ENCODE measurements at regions not wholly inside any gene's neighbourhood (a gene's known extent, or its start where the extent isn't known, plus 50 kb on each side); places are given as distances from the start of the nearest gene placed in this dataset.

- TF ChIP-seq, protein P1, sequence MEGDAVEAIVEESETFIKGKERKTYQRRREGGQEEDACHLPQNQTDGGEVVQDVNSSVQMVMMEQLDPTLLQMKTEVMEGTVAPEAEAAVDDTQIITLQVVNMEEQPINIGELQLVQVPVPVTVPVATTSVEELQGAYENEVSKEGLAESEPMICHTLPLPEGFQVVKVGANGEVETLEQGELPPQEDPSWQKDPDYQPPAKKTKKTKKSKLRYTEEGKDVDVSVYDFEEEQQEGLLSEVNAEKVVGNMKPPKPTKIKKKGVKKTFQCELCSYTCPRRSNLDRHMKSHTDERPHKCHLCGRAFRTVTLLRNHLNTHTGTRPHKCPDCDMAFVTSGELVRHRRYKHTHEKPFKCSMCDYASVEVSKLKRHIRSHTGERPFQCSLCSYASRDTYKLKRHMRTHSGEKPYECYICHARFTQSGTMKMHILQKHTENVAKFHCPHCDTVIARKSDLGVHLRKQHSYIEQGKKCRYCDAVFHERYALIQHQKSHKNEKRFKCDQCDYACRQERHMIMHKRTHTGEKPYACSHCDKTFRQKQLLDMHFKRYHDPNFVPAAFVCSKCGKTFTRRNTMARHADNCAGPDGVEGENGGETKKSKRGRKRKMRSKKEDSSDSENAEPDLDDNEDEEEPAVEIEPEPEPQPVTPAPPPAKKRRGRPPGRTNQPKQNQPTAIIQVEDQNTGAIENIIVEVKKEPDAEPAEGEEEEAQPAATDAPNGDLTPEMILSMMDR (IDR thresholded peaks at IDR 0.05; ENCODE audit: borderline replicate concordance, extremely low read depth, low read length, poor library complexity, severe bottlenecking) = no peak
- no peak for TF ChIP-seq EZH2 (IDR thresholded peaks at IDR 0.05; ENCODE audit: borderline replicate concordance, low read depth, low read length, severe bottlenecking)
Observed at GRCh38 chr5:136667789-136668188, 302.4 kb upstream of the TRPC7 start.

Measured in DND-41 (cell line).